Lower leg skin (tissue), 4 donors: ENCODE measurements at regions not wholly inside any gene's neighbourhood (a gene's known extent, or its start where the extent isn't known, plus 50 kb on each side); places are given as distances from the start of the nearest gene placed in this dataset.

Source experiments
- DNase-seq, 2 donors: peaks; one replicate each; pipeline ENCODE4 v3.0.0-alpha.2; 2019; ENCODE audit warnings: low spot score in 2 of 2
- H3K4me3 ChIP-seq: fragments of 200-600 bp; sonication (generic); 2 replicates; pipeline ENCODE4 v1.5.1; 2017; ENCODE audit warnings: mild to moderate bottlenecking, low read depth; ENCODE audit not compliant: poor library complexity, severe bottlenecking
- POLR2A ChIP-seq, 2 donors: fragments of 450-650 bp; IDR thresholded peaks; one replicate each; pipeline ENCODE4 v1.6.1; 2016 to 2017; ENCODE audit warnings: antibody characterized with exemption in 2 of 2, mild to moderate bottlenecking in 1 of 2, moderate library complexity in 1 of 2
- WGBS, 2 donors: methylation state at CpG; one replicate each; pipeline ENCODE4 v1.1.5; 2018; 5-methylcytosine and 5-hydroxymethylcytosine counted together
- intact Hi-C: fragments of 100-400 bp; cut with DNase I; formaldehyde crosslinking; loops from one replicate; pipeline ENCODE4 v1.15.0; 2023; ENCODE audit warnings: low total_unique reads
- TF ChIP-seq, protein P1 (sequence below), 3 donors: fragments of 450-650 bp; IDR thresholded peaks; one replicate each; pipeline ENCODE4 v1.5.1; 2016; ENCODE audit warnings: antibody characterized with exemption in 3 of 3, mild to moderate bottlenecking in 3 of 3, moderate library complexity in 2 of 3

DNA sequence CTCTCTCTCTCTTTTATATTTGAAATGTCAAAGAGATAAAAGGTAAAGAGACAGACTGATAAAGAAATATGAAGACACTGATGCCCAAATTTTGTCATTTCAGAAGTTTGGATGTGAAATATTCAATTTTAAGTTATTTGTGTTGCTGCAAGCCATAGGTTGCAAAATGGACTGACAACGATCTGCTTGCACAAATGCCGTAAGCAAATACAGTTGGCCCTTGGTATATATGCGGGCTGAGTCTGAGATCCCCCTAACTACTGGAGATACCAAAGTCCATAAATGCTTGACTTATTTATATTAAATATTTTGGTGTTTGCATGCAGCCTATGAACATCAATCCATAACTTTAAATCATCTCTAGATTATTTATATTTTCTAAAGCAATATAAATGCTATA lies 1459.1 kb upstream of the ALCAM start:
- 83 to 88% methylated on average over 3 of the region's 3 CpGs for WGBS, 2 donors
- DNase-seq: no peak
- H3K4me3 ChIP-seq: no peak overlapping the region
- no peak for TF ChIP-seq POLR2A (IDR thresholded peaks at IDR 0.05)
- TF ChIP-seq, protein P1, sequence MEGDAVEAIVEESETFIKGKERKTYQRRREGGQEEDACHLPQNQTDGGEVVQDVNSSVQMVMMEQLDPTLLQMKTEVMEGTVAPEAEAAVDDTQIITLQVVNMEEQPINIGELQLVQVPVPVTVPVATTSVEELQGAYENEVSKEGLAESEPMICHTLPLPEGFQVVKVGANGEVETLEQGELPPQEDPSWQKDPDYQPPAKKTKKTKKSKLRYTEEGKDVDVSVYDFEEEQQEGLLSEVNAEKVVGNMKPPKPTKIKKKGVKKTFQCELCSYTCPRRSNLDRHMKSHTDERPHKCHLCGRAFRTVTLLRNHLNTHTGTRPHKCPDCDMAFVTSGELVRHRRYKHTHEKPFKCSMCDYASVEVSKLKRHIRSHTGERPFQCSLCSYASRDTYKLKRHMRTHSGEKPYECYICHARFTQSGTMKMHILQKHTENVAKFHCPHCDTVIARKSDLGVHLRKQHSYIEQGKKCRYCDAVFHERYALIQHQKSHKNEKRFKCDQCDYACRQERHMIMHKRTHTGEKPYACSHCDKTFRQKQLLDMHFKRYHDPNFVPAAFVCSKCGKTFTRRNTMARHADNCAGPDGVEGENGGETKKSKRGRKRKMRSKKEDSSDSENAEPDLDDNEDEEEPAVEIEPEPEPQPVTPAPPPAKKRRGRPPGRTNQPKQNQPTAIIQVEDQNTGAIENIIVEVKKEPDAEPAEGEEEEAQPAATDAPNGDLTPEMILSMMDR (IDR thresholded peaks at IDR 0.05): no peak
- intact Hi-C loops: no loop called here

DNA sequence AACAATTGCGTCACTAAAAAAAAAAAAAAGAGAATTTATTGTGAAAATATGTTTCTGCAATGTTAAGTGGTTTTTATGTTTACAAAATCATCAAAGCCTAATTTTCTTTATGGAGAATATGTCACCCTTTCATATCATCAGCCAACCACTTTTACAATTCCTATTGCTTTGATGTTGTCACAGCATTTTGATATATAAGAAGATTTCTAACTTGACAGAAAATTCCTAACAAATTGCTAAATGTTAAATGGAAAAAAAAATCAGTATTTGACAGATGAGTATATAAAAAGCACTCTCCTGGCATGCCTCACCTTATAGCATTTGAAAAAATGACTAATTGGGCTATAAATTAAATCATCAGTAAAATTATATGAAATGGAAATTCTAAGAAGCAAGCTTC lies 1457.3 kb upstream of the ALCAM start:
- H3K4me3 ChIP-seq: no peak overlapping the region
- 57 to 63% methylated on average over 1 of the region's 1 CpG for WGBS, 2 donors
- no peak for TF ChIP-seq POLR2A (IDR thresholded peaks at IDR 0.05)
- TF ChIP-seq, protein P1 (IDR thresholded peaks at IDR 0.05): no peak
- DNase-seq: no peak
- intact Hi-C loops: no loop called here

DNA sequence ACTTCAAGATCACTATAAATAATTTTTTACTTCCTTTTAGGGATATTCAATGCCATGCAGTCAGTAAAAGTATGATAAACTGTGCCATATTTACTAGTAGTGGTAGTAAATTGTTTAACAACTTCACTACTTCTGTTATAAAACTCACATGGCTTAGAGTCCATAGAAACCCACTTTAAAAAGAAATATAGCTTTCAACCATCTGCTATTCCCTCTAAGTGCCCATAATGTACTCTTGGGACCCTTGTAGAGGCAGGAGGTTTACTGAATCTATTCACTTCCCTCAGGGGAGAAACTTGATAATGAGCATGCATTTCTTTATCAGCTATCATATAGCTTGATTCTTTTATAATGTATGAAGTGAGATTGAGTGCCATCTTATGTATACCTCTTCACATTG lies 1448.4 kb upstream of the ALCAM start:
- TF ChIP-seq POLR2A (IDR thresholded peaks at IDR 0.05): no peak
- TF ChIP-seq, protein P1 (IDR thresholded peaks at IDR 0.05): no peak
- no peak overlapping the region for H3K4me3 ChIP-seq
- DNase-seq: no peak
- intact Hi-C loops: no loop called here

DNA sequence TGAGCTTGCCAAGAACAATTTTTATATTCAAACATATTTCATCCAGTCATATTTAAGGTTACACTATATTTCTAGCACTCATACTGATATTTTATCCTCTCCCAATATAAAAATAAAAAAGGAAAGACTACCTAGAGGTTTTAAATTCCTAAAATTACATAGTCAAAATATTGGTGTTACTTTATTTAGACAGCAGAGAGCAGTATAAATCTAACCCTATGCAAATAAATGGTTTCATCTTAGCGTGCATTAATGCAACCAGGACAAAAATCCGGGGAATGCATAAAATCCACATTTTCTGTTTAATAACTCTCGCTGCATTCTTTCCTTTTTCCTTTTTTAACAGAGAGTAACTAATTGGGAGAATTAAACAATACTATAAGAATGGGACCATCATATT lies 1447.4 kb upstream of the ALCAM start:
- DNase-seq: no peak
- intact Hi-C loops: no loop called here
- H3K4me3 ChIP-seq: no peak overlapping the region
- 52 to 66% methylated on average over 3 of the region's 3 CpGs for WGBS, 2 donors
- TF ChIP-seq POLR2A (IDR thresholded peaks at IDR 0.05): no peak
- TF ChIP-seq, protein P1 (IDR thresholded peaks at IDR 0.05): no peak

DNA sequence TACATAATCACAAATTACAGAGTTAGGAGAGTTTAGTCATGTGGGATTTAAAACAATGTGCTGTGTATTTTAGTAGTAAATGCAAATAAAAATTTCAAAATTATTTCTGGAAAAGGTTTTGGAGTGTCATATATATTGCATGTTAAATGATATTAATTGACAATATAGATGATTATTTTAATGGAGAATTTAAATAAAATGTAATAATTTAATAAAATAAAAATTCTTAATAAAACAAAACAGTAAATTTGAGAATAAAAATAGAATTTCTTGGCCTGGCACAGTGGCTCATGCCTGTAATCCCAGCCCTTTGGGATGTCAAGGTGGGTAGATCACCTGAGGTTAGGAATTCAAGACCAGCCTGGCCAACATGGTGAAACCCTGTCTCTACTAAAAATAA lies 1442.8 kb upstream of the ALCAM start:
- intact Hi-C loops: no loop called here
- TF ChIP-seq, protein P1 (IDR thresholded peaks at IDR 0.05): no peak
- TF ChIP-seq POLR2A (IDR thresholded peaks at IDR 0.05): no peak
- no peak overlapping the region for H3K4me3 ChIP-seq
- DNase-seq: no peak

DNA sequence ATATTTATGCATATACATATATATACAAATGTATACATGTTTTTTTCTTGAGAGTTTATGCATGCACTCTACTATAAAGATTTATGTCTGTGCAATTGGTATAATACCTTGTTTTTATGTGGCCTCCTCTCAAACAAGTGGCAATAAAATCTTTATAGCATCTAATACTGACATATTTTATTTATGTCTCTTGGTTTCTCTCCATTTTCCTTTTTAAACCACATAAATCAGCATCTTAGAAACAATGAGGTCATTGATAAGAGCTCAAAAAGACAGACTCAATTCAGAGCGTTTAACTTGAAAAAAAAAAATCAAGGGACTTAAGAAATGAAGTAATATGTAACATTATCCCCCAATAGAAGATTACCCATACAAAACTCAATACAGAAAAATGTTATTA lies 1442.2 kb upstream of the ALCAM start:
- H3K4me3 ChIP-seq: no peak overlapping the region
- 21 to 32% methylated on average over 1 of the region's 1 CpG for WGBS, 2 donors
- no peak for DNase-seq
- no peak for TF ChIP-seq POLR2A (IDR thresholded peaks at IDR 0.05)
- TF ChIP-seq, protein P1 (IDR thresholded peaks at IDR 0.05): no peak
- intact Hi-C loops: no loop called here
